PFSK-1 (cell line): ENCODE measurements at regions not wholly inside any gene's neighbourhood (a gene's known extent, or its start where the extent isn't known, plus 50 kb on each side); places are given as distances from the start of the nearest gene placed in this dataset.

Experiments
- POLR2AphosphoS5 ChIP-seq: IDR thresholded peaks from 2 replicates; pipeline ENCODE4 v1.6.1; 2012; ENCODE audit warnings: low read depth, mild to moderate bottlenecking, control low read depth, low read length, moderate library complexity
- REST ChIP-seq, 2 experiments: IDR thresholded peaks; 2 replicates each; pipeline versions ENCODE4 v1.6.1 to v1.8.0; 2011 to 2012; ENCODE audit warnings: low read depth in 2 of 2, low read length in 2 of 2, control low read depth in 1 of 2, inconsistent platforms in 1 of 2, mild to moderate bottlenecking in 1 of 2, moderate library complexity in 1 of 2; ENCODE audit not compliant: insufficient read depth in 1 of 2

GRCh38 chr12:14111230-14111865 lies 129.9 kb upstream of the GRIN2B start:
- TF ChIP-seq POLR2AphosphoS5 (no peak), REST (IDR thresholded peaks at IDR 0.05; ENCODE audit: insufficient read depth in 1 of 2, low read depth in 2 of 2, low read length in 2 of 2) (no peak)
